Stimulated activated CD4-positive, alpha-beta T cell treated with anti-CD3 and anti-CD28 coated beads, Interleukin-1b, Interleukin-23, amount 100 ng/mL, for 24 hours (primary cell): ENCODE measurements at regions not wholly inside any gene's neighbourhood (a gene's known extent, or its start where the extent isn't known, plus 50 kb on each side); places are given as distances from the start of the nearest gene placed in this dataset.

Experiments used
- DNase-seq, 4 experiments: peaks; one replicate each; pipeline ENCODE4 v3.0.0-alpha.2; 2020; ENCODE audit warnings: low read depth in 4 of 4, low spot score in 1 of 4

- no peak for DNase-seq
Observed at GRCh38 chr2:236673126-236673822, 103.6 kb downstream of the ACKR3 start.

DNA sequence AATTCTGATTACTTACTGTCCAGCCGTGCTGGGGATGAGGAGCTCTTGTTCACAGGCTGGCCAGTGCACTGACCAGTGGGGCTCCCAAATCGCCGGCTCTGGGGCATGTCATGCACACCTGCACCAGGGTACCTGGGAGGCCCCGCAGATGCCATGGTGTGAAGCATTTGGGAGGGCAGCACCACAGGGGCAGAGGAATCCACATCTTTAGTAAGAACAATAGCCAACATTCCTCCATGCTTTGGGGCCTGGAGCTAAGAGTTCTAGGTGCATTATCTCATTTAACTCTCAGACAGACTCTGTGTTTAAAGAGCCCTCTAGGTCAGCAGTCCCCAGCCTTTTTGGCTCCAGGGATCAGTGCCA is 104.2 kb downstream of the ACKR3 start:
- no peak for DNase-seq

GRCh38 chr2:236674238-236674637 is 104.6 kb downstream of the ACKR3 start:
- DNase-seq, result no peak

DNA sequence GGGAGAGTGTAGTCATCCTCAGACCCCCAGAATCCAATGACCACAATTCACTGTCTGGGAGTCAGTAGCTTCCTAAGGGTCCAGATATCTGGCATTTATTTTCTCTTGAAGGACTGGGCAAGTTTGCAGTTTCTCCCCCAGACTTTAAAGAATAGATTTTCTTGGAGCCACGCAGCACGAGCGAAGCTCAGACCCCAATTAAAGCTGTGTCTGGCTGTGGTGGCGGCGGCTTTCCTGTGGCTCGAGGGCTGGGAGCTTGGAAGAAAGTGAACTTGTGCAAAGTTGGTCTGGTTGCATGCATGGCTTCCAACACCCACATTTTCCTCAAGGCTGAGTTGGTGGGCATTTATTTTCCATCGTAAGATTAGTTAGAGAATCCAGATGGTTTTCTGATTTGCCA is 105.0 kb downstream of the ACKR3 start:
- DNase-seq, result no peak

- DNase-seq, result no peak
Observed at GRCh38 chr2:236675051-236675450, 105.4 kb downstream of the ACKR3 start.

DNA sequence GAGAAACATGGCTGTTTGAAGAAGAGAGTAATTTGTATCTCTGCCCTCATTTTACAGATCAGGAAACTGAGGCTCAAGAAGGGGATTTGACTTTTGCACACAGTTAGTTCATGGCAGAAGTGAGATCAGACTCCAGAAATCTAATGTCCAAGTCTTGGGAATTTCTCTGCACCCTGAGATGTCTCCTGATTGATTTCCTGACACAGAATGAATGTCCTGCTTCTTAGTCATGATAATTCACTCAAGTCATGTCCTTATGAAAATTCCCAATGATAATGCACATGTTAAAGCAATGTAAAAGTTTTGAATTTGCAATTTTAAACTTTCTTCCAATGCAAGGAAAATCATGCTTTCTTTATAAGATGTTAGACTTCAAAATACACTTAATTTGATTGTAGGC is 105.9 kb downstream of the ACKR3 start:
- no peak for DNase-seq

DNA sequence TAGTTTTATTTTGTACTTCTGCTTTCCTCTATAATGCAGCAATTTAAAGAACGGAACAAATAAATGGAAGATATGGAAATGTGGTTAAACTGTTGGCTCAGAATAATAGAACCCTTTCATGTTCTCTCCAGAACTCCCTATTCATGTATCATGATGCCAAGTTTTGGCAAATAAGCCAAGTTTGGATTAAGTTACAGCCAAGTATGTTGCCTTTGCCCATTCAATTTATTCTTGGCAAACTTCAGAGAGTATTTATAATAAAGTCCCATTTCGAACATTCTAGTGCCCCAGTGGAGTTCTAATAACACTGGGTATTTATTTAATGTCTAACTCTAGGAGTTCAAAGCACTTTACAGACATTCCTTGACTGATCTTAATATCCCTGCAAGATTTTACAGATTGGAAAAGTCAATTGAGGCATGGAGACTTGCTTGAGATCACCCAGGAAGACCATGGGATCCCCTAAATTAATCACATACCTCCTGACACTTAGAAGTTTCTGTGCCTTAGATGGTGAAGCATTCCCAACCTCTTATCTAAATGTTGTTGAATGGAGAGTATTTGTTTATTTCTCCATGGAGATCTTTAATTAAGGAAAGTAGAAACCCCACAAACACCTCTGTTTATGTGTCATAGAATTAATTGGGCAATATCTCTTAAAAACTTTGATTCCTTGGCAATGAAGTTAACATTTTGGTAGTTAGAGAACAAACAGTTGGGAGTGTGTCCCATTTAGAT is 106.7 kb downstream of the ACKR3 start:
- DNase-seq, result no peak

GRCh38 chr2:236677368-236677767 is 107.7 kb downstream of the ACKR3 start:
- no peak for DNase-seq

DNA sequence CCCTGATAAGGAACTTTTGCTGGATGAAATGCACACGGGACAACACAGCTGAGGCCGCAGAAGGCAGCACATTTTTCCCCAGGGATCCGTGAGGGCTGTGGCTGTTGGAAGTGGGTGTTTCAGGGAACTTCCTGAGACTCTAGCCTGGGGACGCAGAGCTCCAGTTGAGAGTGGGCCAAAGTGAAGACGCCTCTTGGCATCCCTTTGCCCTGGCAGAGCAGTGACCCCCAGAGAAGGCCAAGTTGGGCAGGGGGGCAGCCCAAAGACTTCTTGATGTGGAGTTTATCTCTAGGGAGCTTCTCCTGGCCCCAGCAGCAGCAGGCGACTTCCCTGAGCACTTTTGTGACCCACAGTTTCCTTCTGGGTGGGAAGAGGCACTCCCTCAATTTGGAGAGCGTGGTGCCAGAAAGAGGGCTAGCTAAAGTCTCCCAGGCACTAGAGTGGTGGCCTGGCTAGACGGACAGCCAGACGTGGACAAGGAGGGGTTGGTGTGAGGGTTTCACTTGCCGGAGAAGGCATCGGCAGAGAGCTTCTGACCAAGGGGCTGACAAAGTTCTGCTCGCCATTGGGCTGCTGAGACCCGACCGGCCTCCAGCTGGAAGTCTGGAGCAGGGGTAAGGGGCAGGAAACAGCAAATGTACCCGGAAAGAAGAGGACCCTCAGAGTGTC is 108.8 kb downstream of the ACKR3 start:
- no peak for DNase-seq

- no peak for DNase-seq
Observed at GRCh38 chr2:236679884-236680860, 110.5 kb downstream of the ACKR3 start.

GRCh38 chr2:236682651-236683422 is 113.2 kb downstream of the ACKR3 start:
- no peak for DNase-seq

DNA sequence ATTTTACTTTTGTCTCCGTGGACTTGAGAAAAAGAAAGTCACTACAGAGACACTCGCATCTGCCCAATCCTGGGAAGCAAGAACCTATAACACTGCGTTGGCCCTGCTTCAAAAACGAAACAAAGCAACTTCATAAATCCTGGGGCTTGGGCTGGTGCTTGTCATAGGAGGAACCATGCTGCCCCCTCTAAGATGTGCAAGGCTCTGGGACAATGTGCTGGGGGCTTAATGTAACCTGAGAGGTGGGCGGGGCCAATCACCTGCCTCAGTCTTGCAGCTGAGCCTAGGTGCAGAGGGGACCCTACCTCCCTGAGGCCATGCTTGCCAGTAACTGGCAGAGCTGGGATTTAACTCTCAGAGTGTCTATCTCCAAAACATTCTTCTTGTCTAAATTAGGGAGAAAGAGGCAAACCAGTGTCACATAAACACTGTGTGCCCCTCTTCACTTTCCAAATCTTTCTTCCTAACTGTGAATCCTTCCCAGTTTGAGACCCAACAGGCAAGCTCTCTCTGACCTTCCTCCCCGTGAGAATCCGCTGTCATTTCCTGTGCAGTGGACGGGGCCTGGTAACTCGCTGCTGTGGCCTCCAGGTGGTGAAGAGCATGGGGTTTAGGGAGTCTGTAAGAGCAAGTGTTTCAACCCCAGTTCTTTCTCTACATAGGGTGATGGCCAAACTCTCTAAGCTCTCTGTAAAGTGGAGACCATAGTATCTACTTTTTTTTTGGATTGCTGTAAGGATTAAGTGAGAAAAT is 115.1 kb downstream of the ACKR3 start:
- no peak for DNase-seq

DNA sequence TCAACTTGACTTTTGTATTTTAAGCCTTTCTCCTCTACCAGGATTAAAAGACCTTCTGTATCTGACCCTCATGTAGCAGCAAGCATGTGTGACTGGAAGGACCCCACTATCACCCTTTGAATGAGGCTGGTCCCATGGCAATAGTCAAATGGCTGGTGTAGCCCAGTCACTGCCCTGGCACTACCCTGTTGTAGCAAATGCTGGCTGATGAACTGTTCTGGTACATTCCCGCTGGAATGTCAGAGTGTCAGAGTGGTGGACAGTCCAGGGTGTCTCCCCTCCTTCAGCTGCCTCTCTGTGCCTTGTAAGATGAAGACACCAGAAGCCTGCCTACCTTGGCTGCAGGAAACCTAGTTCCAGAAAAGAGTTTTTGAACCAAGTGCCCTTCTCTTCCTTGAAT is 115.7 kb downstream of the ACKR3 start:
- DNase-seq, result no peak

- DNase-seq, result no peak
Observed at GRCh38 chr2:236685979-236686520, 116.4 kb downstream of the ACKR3 start.

DNA sequence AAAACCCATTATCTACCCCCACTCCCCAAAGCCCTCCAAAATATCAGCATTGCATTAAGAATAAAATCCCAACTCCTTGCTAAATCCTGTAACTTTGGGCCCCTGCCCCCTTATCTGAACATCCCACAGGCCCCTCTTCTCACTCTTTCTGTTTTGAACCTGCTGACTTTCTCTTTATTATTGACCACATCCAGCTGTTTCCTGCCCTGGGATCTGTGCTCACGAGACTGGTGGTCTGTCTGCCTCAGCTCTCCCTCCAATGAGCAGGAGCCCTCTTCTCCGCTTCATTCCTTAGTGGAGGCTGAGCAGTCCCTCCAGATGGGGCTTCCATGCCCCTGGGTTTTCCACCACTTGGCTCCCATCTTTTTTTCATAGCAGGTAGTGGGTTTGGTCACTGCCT is 116.9 kb downstream of the ACKR3 start:
- DNase-seq, result no peak

DNA sequence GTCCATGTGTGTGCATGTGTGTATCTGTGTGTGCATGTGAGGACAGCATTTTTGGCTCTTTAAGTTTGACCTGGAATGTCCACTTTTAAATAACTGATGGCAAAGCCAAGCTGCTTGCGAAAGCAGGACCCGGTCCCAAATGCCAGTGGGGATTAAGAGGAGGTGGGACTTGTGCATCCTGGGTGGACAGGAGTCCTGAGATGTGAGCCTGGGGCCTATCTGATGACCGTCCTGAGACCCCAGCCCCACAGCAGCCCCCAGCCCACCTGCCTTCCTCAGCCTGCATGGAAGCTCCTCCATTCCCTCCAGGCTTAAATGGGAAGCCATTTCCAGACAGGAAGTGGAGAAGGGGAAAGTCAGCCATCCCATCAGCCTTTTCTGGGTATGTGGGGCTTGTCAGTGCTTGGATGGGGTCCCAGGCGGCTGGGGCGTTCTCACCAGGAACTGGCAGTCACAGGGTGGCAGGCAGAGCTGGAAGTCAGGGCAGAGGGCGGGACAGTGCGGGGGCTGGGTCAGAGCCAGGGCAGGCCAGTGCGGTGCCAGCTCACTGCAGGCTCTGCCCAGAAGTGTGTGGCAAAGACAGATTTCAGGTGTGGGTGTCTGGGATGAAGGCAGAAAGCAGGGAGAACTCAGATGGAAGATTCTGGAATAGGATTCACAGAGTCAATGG is 117.8 kb downstream of the ACKR3 start:
- DNase-seq, result no peak

DNA sequence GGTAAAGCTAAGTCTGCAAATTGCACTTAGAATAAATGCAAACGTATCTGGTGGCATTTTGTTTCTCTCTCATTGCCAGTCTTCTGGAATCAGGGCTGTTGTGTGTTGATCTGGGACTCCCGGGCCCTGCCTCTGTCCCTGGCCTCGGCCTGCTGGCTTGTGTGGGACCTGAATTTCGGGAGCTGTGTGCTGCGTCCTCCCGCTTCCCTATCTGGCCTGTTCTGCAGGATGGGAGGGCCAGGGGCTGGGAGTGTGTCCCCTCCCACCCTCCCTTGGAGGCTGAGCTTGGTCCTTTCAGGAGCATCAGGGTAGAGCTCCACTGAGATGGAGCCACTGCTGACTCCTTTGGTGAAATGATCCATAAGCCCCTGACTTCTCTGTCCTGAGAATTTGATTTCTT is 118.5 kb downstream of the ACKR3 start:
- no peak for DNase-seq

DNA sequence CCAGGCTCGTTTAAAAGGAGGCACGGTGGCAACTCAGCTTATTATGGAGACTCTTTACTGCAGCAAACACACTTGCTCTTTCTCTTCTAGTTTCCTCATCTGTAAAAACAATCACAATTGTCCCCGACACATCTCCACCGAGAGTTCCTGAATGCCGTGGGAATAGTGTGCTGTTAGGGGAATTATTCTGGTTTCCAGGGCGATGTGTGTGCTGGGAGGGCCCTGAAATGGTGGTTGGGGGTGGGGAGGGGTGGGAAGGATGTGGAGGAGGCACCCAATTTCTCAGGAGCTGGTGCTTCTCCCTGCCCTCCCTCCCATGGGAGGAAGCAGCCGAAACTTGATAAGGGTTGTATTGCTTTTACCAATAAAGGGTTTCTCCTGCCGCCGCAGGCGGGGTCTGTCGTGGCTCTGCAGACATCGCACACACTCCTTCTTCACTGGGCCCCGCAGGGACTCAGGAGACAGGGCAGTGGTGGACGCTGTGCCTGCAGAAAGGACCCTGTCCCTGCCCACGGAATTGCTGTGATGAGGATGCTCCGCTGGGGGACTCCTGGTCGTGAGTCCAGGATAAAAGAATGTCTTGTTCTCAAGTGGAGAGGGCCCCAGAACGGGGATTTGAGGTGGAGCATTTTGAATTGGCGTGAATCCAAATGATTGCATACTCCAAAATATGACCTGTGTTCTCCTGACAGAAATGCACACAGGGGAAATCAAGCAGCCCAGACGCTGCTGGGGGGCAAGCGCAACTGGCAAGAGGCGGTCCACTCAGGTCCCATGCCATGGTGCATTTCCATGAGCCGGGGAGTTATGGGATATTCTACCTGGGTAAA is 119.2 kb downstream of the ACKR3 start:
- no peak for DNase-seq
